SK-MEL-5 (cell line): ENCODE measurements at regions not wholly inside any gene's neighbourhood (a gene's known extent, or its start where the extent isn't known, plus 50 kb on each side); places are given as distances from the start of the nearest gene placed in this dataset.

ENCODE experiments used
- DNase-seq: peaks from one replicate; pipeline ENCODE4 v3.0.0-alpha.2; 2016; ENCODE audit warnings: low read depth, low spot score
- in situ Hi-C: cut with HindIII; loops from 2 replicates; pipeline ENCODE4 v1.10.0; 2016; ENCODE audit warnings: low sequenced_read_pairs, high pct_unique_total_duplicates, low pct_unique_long_range_greater_than_20kb

- DNase-seq, result no peak
- in situ Hi-C loops, result no loop called here
Observed at GRCh38 chr13:44120043-44120442, 240.3 kb downstream of the LACC1 start.

GRCh38 chr13:44120849-44121755 lies 241.4 kb downstream of the LACC1 start:
- peak; percentile 77 for DNase-seq
- in situ Hi-C loops, result no loop called here

GRCh38 chr13:44124352-44124751 lies 244.6 kb downstream of the LACC1 start:
- no peak for DNase-seq
- in situ Hi-C loops, result no loop called here

GRCh38 chr13:44125943-44126469 lies 246.3 kb downstream of the LACC1 start:
- in situ Hi-C loops, result no loop called here
- DNase-seq, result no peak

DNA sequence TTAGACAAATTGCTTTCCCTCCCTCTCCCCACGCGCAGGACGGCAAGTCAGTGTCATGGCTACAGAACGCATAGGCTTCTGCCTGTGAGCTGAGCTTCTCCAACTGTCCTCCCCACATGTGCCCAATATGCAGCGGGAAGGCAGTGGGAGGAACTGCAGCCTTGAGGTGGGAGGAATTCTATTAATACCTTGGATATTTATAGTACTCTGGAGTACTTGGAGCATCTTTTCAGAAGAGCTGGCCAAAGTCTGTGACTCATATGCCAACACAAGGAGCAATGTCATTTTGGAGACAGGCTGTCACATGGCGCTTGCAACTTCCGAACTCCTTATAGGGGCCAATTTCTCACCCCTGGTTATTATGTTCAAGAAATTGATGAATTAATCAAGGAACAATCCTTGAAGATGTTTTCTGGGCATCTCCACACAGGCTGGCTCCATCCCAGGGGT lies 245.0 kb upstream of the SERP2 start:
- no peak for DNase-seq
- in situ Hi-C loops, result no loop called here

DNA sequence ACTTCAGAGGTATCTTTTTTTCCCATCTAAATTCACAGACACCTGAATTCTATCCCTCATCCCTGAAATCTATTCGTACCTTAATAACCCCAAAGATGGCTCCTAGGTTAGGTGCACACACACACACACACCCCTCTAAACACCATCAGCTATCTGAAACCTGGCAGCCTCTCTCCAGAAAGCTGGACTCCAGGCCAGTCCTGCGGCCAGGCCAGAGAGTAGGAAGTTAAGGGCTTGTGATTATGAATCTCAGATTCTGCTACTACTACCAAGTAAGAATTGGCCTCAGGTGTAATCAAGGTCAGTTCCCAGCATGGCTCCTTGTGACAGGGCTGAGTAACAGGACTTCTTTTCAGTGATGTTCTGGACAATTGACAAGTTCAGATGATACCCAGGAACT lies 244.2 kb upstream of the SERP2 start:
- no peak for DNase-seq
- in situ Hi-C loops, result no loop called here

GRCh38 chr13:44131069-44131614 lies 242.5 kb upstream of the SERP2 start:
- in situ Hi-C loops, result no loop called here
- DNase-seq, result no peak

DNA sequence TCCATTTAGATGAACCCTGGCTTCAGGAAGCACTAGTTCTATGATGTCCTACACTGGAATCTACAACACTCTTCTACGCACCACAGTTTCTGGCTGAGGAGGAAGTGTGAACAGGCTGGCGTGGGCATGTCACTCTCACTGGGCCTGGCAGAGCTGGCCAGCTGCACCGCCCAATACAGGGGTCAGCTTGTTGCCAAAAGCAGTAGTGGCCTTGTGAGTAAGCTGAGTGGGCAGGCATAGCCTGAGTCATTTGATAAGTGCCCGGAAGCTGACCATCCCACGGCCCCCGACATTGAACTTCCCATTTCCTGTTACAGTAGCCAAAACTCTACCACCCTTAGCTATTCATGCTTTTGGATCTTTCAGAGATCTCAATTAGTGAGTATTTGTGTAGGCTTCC lies 240.9 kb upstream of the SERP2 start:
- in situ Hi-C loops, result no loop called here
- DNase-seq, result no peak

DNA sequence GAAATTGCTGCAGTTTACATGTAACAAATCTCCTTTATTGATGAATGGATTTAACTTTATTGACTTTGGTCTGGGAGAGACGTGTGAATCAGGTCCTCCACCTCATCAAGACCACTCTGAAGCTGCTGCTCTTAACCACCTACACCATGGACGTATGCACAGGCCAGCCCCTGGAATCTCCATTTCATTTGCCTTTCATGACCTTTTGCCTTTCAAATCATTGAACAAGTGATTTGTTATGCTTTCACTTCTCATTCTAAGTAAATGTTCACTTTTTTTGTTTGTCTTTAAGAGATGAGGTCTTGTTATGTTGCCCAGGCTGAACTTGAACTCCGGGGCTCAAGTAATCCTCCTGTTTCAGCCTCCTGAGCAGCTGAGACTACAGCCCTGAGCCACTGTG lies 240.0 kb upstream of the SERP2 start:
- in situ Hi-C loops, result no loop called here
- DNase-seq, result no peak

DNA sequence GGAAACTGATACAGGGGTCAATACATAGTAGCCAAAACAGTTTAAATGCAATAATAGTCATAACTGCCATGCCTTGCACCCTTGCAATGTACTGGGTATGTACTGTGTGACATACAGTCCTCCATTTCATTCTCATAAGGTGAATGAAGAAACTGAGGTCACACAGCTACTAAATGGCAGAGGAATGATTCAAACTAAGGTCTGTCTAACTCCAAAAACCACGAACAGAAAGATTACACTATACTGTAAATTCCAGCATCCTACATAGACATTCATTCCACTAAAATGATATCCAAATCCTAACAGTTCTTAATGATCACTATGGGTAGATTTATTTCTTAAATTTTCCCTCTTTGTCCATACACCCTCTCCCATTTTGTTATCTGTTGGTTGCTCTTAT lies 238.1 kb upstream of the SERP2 start:
- in situ Hi-C loops, result no loop called here
- DNase-seq, result no peak

DNA sequence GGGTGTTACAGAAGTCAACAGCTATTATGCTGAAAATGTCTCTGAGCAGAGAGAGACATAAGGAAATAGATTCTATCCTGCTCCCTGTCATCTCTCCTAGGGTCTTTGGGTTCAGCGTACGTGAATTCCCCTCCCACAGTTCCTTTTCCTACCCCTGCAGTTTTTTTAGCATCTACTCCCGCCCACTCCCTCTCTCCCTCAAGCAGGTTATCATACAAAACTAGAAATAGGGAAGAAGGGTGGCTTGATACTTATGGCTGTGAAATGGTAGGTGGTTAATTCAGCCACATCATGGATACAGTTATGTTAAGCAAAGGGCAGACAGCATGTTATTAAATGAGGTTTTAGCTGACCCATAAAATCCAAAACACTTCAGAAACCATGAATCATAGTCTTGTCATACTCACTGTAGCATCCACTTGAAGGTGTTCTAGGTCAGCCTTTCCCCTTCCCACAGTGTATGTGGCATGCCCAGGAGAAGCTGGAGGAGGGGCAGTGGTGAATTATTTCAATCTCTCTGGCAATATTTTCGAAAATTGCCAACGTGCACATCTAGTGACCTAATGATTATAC lies 236.8 kb upstream of the SERP2 start:
- no peak for DNase-seq
- in situ Hi-C loops, result no loop called here

- no peak for DNase-seq
- in situ Hi-C loops, result no loop called here
Observed at GRCh38 chr13:44137466-44137865, 236.2 kb upstream of the SERP2 start.

DNA sequence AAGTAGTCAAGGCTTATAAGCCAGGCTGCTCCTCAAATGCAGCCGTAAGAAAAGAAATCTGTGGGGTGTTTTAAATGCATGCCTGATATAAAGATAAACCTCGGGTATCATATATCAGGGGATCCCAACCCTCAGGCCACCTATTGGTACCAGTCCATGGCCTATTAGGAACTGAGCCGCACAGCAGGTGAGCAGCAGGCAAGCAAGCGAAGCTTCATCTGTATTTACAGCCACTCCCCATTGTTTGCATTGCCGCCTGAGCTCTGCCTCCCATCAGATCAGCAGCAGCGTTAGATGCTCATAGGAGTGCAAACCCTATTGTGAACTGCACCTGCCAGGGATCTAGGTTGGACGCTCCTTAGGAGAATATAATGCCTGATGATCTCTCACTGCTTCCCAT lies 233.5 kb upstream of the SERP2 start:
- in situ Hi-C loops, result no loop called here
- DNase-seq, result no peak

- peak; percentile 15 for DNase-seq
- in situ Hi-C loops, result no loop called here
Observed at GRCh38 chr13:44140888-44141724, 232.5 kb upstream of the SERP2 start.

DNA sequence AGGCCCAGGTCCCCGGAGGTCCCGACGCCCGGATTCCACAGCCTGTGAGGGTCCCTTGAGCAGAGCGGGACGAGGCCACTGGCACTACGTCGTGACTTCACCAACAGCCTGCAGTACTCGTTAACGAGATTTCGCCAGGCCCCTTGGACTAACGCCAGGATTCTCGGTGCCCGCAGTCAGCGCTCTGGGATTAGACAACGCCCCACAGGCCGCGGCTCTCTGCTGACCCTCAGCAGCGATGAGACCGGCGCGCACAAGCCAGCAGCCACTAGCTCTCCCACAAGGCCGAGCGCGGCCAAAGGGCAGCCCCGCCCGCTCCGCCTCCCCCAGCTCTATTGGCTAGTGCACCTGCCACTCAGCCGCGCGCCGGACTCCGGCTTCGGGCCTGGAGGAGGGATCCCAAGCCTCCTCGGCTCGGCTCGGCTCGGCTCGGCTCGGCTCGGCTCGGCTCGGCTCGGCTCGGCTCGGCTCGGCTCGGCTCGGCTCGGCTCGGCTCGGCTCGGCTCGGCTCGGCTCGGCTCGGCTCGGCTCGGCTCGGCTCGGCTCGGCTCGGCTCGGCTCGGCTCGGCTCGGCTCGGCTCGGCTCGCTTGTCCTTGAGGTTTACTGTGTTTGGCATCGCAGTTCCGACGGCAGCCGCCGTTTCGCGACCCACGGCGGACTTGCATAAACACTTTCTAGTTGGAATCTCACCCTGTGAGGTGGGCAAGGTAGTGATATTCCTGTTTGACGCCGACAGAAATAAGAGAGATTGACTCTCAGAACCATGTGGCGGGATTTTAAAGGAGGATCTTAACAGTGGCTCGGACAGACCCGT lies 231.7 kb upstream of the SERP2 start:
- in situ Hi-C loops, result no loop called here
- DNase-seq, result peak; percentile 94

- DNase-seq, result no peak
- in situ Hi-C loops, result no loop called here
Observed at GRCh38 chr13:44142540-44142867, 231.1 kb upstream of the SERP2 start.

GRCh38 chr13:44142941-44143665 lies 230.5 kb upstream of the SERP2 start:
- no peak for DNase-seq
- in situ Hi-C loops, result no loop called here
